ENCODE measurements at regions not wholly inside any gene's neighbourhood (a gene's known extent, or its start where the extent isn't known, plus 50 kb on each side); places are given as distances from the start of the nearest gene placed in this dataset.

DNA sequence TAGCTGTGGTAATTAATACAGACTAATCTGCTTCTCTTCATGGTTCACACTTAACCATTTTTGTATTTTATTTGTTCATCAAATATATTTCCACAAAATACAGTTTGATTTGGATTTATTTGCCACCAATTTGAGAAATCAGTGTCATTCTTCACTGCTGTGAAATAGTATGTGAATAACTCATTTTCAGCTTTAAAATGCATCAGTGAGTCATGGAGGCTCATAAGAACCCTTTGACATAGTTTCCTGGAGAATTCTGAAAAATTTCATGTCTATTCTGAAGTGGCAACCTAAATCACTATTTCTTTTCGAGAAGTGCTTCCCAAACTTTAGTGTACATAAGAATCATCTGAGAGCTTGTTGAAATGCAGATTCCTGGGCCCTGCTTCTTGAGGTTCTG is 1026.7 kb upstream of the ACVR2A start:
- TF ChIP-seq, protein P1, sequence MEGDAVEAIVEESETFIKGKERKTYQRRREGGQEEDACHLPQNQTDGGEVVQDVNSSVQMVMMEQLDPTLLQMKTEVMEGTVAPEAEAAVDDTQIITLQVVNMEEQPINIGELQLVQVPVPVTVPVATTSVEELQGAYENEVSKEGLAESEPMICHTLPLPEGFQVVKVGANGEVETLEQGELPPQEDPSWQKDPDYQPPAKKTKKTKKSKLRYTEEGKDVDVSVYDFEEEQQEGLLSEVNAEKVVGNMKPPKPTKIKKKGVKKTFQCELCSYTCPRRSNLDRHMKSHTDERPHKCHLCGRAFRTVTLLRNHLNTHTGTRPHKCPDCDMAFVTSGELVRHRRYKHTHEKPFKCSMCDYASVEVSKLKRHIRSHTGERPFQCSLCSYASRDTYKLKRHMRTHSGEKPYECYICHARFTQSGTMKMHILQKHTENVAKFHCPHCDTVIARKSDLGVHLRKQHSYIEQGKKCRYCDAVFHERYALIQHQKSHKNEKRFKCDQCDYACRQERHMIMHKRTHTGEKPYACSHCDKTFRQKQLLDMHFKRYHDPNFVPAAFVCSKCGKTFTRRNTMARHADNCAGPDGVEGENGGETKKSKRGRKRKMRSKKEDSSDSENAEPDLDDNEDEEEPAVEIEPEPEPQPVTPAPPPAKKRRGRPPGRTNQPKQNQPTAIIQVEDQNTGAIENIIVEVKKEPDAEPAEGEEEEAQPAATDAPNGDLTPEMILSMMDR (IDR thresholded peaks at IDR 0.05): no peak
- TF ChIP-seq EZH2 (IDR thresholded peaks at IDR 0.05; ENCODE audit: borderline replicate concordance, insufficient read depth, low read depth, low read length, poor library complexity, severe bottlenecking): no peak
